BE2C (cell line): ENCODE measurements at regions not wholly inside any gene's neighbourhood (a gene's known extent, or its start where the extent isn't known, plus 50 kb on each side); places are given as distances from the start of the nearest gene placed in this dataset.

Experiments used
- DNase-seq: peaks from one replicate; pipeline ENCODE4 v3.0.0-alpha.2; 2020
- H3K27me3 ChIP-seq: fragments of 250-450 bp; sonication (Bioruptor Pico); 2 replicates; pipeline ENCODE4 v1.5.1; 2020; ENCODE audit warnings: mild to moderate bottlenecking
- H3K36me3 ChIP-seq: fragments of 250-450 bp; sonication (Bioruptor Pico); 2 replicates; pipeline ENCODE4 v1.5.1; 2020; ENCODE audit warnings: mild to moderate bottlenecking
- H3K4me1 ChIP-seq: fragments of 250-450 bp; sonication (Bioruptor Pico); 2 replicates; pipeline ENCODE4 v1.5.1; 2020
- H3K4me3 ChIP-seq: 2 replicates; pipeline ENCODE4 v1.5.1; 2011; ENCODE audit warnings: low read depth, low read length
- H3K9me3 ChIP-seq: fragments of 250-450 bp; sonication (Bioruptor Pico); 2 replicates; pipeline ENCODE4 v1.5.1; 2020
- CTCF ChIP-seq: IDR thresholded peaks from 2 replicates; pipeline ENCODE4 v1.5.1; 2012; ENCODE audit warnings: mild to moderate bottlenecking, low read depth, low read length

GRCh38 chr3:106692624-106693023 lies 684.6 kb upstream of the CCDC54 start:
- TF ChIP-seq CTCF, result no peak
- no peaks in the 10 kb centered on the region for H3K27me3 ChIP-seq
- H3K4me1 ChIP-seq, result no peaks in the 10 kb centered on the region
- no peak for DNase-seq
- H3K9me3 ChIP-seq, result no peaks in the 10 kb centered on the region
- H3K4me3 ChIP-seq, result no peak overlapping the region
- H3K36me3 ChIP-seq, result no peaks in the 10 kb centered on the region

- no peaks in the 10 kb centered on the region for H3K9me3 ChIP-seq
- H3K27me3 ChIP-seq, result no peaks in the 10 kb centered on the region
- DNase-seq, result no peak
- no peak overlapping the region for H3K4me3 ChIP-seq
- H3K4me1 ChIP-seq, result no peaks in the 10 kb centered on the region
- H3K36me3 ChIP-seq, result no peaks in the 10 kb centered on the region
- no peak for TF ChIP-seq CTCF
These were observed 678.1 kb upstream of the CCDC54 start for GRCh38 chr3:106699122-106699521.

- Histone ChIP-seq H3K9me3 (no peaks in the 10 kb centered on the region), H3K4me1 (no peaks in the 10 kb centered on the region), H3K36me3 (no peaks in the 10 kb centered on the region), H3K4me3 (no peak overlapping the region), H3K27me3 (no peaks in the 10 kb centered on the region)
- no peak for DNase-seq
- no peak for TF ChIP-seq CTCF
These were observed 676.3 kb upstream of the CCDC54 start for GRCh38 chr3:106700981-106701380.

- DNase-seq, result no peak
- no peak overlapping the region for H3K4me3 ChIP-seq
- no peaks in the 10 kb centered on the region for H3K36me3 ChIP-seq
- H3K4me1 ChIP-seq, result no peaks in the 10 kb centered on the region
- H3K9me3 ChIP-seq, result no peaks in the 10 kb centered on the region
- no peaks in the 10 kb centered on the region for H3K27me3 ChIP-seq
- TF ChIP-seq CTCF, result no peak
These were observed 673.7 kb upstream of the CCDC54 start for GRCh38 chr3:106703524-106703923.

- no peak for TF ChIP-seq CTCF
These were observed 669.9 kb upstream of the CCDC54 start for GRCh38 chr3:106707347-106707746.

GRCh38 chr3:106710596-106710995 lies 666.6 kb upstream of the CCDC54 start:
- Histone ChIP-seq H3K9me3 (no peaks in the 10 kb centered on the region), H3K4me1 (peaks cover 6% of the 10 kb centered on the region; the same call in 1 of the 2 replicates), H3K4me3 (no peak overlapping the region), H3K36me3 (no peaks in the 10 kb centered on the region), H3K27me3 (no peaks in the 10 kb centered on the region)
- TF ChIP-seq CTCF, result no peak
- no peak for DNase-seq

More at GRCh38 chr3:106707347-106707746, 669.9 kb upstream of the CCDC54 start:
- no peak for DNase-seq
- Histone ChIP-seq H3K4me3 (no peak overlapping the region), H3K9me3 (no peaks in the 10 kb centered on the region), H3K4me1 (peaks cover 4% of the 10 kb centered on the region; the same call in 1 of the 2 replicates), H3K27me3 (no peaks in the 10 kb centered on the region), H3K36me3 (no peaks in the 10 kb centered on the region)
